Pancreas (tissue), 10 donors: ENCODE measurements at regions not wholly inside any gene's neighbourhood (a gene's known extent, or its start where the extent isn't known, plus 50 kb on each side); places are given as distances from the start of the nearest gene placed in this dataset.

Experiments
- ATAC-seq, 4 donors: fragments of 200-7000 bp; cut with Tn5 transposase; one replicate each; pipeline versions ENCODE4 v1.8.0 to v1.9.1; 2020; ENCODE audit warnings: mild to moderate bottlenecking in 4 of 4, moderate library complexity in 4 of 4
- DNase-seq, 6 donors: peaks; one replicate each; pipeline ENCODE4 v3.0.0-alpha.2; 2020
- FAIRE-seq: peaks from 2 replicates; lab custom pipeline; 2012; peaks lifted over from hg19 to GRCh38; lab: Jason Lieb, UNC
- H3K27ac ChIP-seq, 4 donors: fragments of 200-600 bp; sonication (generic); 1 replicate in 3 of 4; 2 replicates in 1 of 4; pipeline versions ENCODE4 v1.5.0 to v1.8.0; 2020
- H3K27me3 ChIP-seq, 4 donors: fragments of 200-600 bp; one replicate each; pipeline ENCODE4 v1.8.0; 2021
- H3K36me3 ChIP-seq, 3 donors: fragments of 200-600 bp; sonication (generic) in 1 of 3; one replicate each; pipeline versions ENCODE4 v1.5.0 to v1.8.0; 2020 to 2021
- H3K4me1 ChIP-seq, 3 donors: fragments of 200-600 bp; one replicate each; pipeline ENCODE4 v1.8.0; 2021
- H3K4me3 ChIP-seq, 4 donors: fragments of 200-600 bp; sonication (generic) in 2 of 4; one replicate each; pipeline versions ENCODE4 v1.5.0 to v1.8.0; 2020 to 2021
- H3K9me3 ChIP-seq, 4 donors: fragments of 200-600 bp; one replicate each; pipeline ENCODE4 v1.8.0; 2021
- WGBS, 2 donors: extraction: QIAGEN DNeasy Blood & Tissue Kit; methylation state at CpG; one replicate each; pipeline ENCODE4 v1.1.7; 2013; 5-methylcytosine and 5-hydroxymethylcytosine counted together
- intact Hi-C, 3 donors: fragments of 100-400 bp; cut with DNase I; formaldehyde crosslinking; loops; one replicate each; pipeline versions ENCODE4 v1.11.1 to v1.14.2; 2022
- TF ChIP-seq, protein P1 (sequence below), 4 donors: fragments of 200-600 bp; sonication (generic) in 3 of 4; IDR thresholded peaks; one replicate each; pipeline versions ENCODE4 v1.5.0 to v1.8.0; 2021; ENCODE audit warnings: antibody characterized with exemption in 4 of 4
- donor health status: healthy with polysubstance abuse.
- donor health status: DM: no; HTN: no; CAD: no; lungs with moderate emphysema.
- donor health status: DM: no; HTN: no; CAD: no.
- donor health status: control.
- donor health status: control.
- donor health status: Bipolar disorder and iron deficiency.
- donor health status: DM: yes; HTN: yes; CAD: no.
- donor health status: DM: no; HTN: no; CAD: no.
- donor health status: DM: no; HTN: no; CAD: no.
- donor health status: DM: yes; HTN: yes; CAD: no.

DNA sequence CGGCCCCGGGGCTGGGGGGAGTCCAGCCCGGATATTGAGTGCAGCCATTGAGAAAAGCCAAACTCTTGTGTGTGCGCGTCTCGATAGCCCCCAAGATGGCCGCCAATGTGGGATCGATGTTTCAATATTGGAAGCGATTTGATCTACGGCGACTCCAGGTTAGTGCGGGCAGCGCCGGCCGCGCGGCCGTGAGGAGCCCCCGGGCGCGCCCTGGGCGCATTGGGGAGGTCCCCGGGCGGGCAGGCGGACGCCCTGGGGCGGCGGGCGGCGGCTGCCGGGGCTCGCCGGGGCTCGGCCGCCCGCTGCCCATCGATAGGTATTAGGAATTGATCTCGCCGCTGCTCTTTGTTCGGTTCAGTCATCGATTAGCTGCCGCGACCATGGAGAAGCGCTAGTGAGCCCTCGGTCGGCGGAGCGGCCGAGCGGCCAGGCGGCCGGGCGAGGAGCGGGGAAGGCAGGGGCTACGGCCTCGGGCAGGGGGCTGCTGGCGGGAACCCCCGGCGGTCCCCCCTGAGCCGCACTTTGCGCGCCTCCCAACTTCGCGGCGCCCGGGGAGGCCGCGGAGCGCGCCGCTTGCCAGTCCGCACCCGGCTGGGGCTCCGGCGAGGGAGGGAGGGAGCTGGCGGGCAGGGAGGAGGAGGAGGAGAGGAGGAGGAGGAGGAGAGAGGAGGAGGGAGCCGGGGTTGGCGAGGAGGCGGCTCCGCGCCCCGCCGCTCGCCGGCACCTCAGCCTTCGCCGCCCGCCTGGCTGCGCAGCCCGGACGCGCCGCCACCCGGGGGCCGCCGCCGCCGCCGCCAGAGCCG lies 113.9 kb upstream of the MYL2 start, which contains the start of gene CUX2:
Gene CUX2, plus strand, starts transcription at position 83 of the 803 bp plus-strand sequence.
- H3K4me1 ChIP-seq = peaks cover 0 to 5% (median 0%) of the 10 kb centered on the region in 3 donors
- H3K27ac ChIP-seq = no peak within 1 kb of the TSS
- H3K27me3 ChIP-seq = peaks cover 0 to 43% (median 8%) of the 10 kb centered on the region in 4 donors
- TF ChIP-seq, protein P1, sequence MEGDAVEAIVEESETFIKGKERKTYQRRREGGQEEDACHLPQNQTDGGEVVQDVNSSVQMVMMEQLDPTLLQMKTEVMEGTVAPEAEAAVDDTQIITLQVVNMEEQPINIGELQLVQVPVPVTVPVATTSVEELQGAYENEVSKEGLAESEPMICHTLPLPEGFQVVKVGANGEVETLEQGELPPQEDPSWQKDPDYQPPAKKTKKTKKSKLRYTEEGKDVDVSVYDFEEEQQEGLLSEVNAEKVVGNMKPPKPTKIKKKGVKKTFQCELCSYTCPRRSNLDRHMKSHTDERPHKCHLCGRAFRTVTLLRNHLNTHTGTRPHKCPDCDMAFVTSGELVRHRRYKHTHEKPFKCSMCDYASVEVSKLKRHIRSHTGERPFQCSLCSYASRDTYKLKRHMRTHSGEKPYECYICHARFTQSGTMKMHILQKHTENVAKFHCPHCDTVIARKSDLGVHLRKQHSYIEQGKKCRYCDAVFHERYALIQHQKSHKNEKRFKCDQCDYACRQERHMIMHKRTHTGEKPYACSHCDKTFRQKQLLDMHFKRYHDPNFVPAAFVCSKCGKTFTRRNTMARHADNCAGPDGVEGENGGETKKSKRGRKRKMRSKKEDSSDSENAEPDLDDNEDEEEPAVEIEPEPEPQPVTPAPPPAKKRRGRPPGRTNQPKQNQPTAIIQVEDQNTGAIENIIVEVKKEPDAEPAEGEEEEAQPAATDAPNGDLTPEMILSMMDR (IDR thresholded peaks at IDR 0.05) = no peak
- no peaks in the 10 kb centered on the region for H3K36me3 ChIP-seq
- H3K4me3 ChIP-seq = peak within 1 kb of the TSS in 1 of 4 donors; percentile 26
- H3K9me3 ChIP-seq = no peaks in the 10 kb centered on the region
- FAIRE-seq (no peak), ATAC-seq (no peak), DNase-seq (no peak)
- 1% methylated on average over 67 to 100 of the region's 100 CpGs for WGBS, 2 donors
- intact Hi-C loops = no loop called here

- H3K4me3 ChIP-seq = peak overlapping the region in 1 of 4 donors; percentile 17
- DNase-seq (no peak), ATAC-seq (no peak), FAIRE-seq (no peak)
- H3K36me3 ChIP-seq = no peaks in the 10 kb centered on the region
- no peaks in the 10 kb centered on the region for H3K9me3 ChIP-seq
- intact Hi-C loops = no loop called here
- no peak overlapping the region for H3K27ac ChIP-seq
- H3K4me1 ChIP-seq = peaks cover 0 to 5% (median 0%) of the 10 kb centered on the region in 3 donors
- peaks cover 0 to 43% (median 8%) of the 10 kb centered on the region in 4 donors for H3K27me3 ChIP-seq
- TF ChIP-seq, protein P1 (IDR thresholded peaks at IDR 0.05) = no peak
- 2% methylated on average over 54 to 93 of the region's 93 CpGs for WGBS, 2 donors
These were observed 113.1 kb upstream of the MYL2 start for GRCh38 chr12:111033281-111034082.

- TF ChIP-seq, protein P1 (IDR thresholded peaks at IDR 0.05) = no peak
- Histone ChIP-seq H3K4me1 (peaks cover 0 to 5% (median 0%) of the 10 kb centered on the region in 3 donors), H3K9me3 (no peaks in the 10 kb centered on the region), H3K4me3 (no peak overlapping the region), H3K27me3 (peaks cover 0 to 38% (median 8%) of the 10 kb centered on the region in 4 donors), H3K36me3 (no peaks in the 10 kb centered on the region), H3K27ac (no peak overlapping the region)
- FAIRE-seq = no peak
- no peak for DNase-seq
- 49 to 51% methylated on average over 5 of the region's 5 CpGs for WGBS, 2 donors
- ATAC-seq = no peak
- intact Hi-C loops = no loop called here
These were observed 112.2 kb upstream of the MYL2 start for GRCh38 chr12:111032591-111032919.

DNA sequence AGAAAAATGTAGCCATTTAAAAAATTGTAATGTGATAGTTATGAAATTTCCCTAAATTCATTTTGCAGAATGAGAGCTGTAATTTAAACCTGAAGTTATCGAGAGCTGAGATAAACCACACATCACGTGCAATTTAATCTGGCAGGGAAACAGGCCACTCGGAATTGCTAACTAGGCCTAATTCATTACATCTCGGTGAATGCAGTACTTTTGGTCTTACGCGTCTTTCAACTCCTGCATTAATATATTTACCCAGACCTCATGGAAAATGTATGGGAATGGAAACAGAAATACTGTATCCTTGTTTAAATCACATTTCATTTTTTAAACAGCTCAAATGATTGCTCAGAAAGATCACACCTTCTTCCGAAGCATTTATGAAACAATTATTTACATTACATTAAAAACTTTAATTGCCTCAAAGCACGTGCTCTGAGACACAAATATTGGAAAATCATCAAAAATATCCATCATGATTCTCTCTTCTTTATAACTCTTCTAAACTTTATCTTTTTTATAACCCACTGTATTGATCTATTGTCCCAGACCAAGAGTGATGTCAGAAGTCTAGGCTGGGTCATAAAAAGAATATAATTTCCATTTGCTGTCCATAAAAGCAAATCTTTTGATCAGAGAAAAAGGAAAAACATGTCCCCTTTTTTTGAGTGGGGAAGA lies 111.7 kb upstream of the MYL2 start:
- intact Hi-C loops = no loop called here
- TF ChIP-seq, protein P1 (IDR thresholded peaks at IDR 0.05) = no peak
- no peaks in the 10 kb centered on the region for H3K36me3 ChIP-seq
- DNase-seq = no peak
- ATAC-seq = no peak
- H3K27ac ChIP-seq = no peak overlapping the region
- WGBS, 2 donors = 81 to 85% methylated on average over 8 of the region's 8 CpGs
- no peak for FAIRE-seq
- no peaks in the 10 kb centered on the region for H3K9me3 ChIP-seq
- H3K4me1 ChIP-seq = peaks cover 0 to 5% (median 0%) of the 10 kb centered on the region in 3 donors
- H3K4me3 ChIP-seq = no peak overlapping the region
- H3K27me3 ChIP-seq = peaks cover 0 to 38% (median 8%) of the 10 kb centered on the region in 4 donors
